ENCODE measurements at regions not wholly inside any gene's neighbourhood (a gene's known extent, or its start where the extent isn't known, plus 50 kb on each side); places are given as distances from the start of the nearest gene placed in this dataset.

- Histone ChIP-seq H3K27me3 (replicated peaks in 1 of 7) (no peaks in the 10 kb centered on the region), H3K36me3 (no peaks in the 10 kb centered on the region), H3K4me3 (no peak overlapping the region), H3K27ac (no peak overlapping the region), H3K4me1 (peaks cover 0 to 7% (median 0%) of the 10 kb centered on the region in 6 donors), H3K9me3 (no peaks in the 10 kb centered on the region)
- 40 to 93% (median 73%) methylated on average over 1 of the region's 1 CpG for WGBS, 5 donors
- TF ChIP-seq POLR2AphosphoS5 (IDR thresholded peaks at IDR 0.05) = no peak
- TF ChIP-seq CTCF (IDR thresholded peaks at IDR 0.05 in 8 of 11, conservative IDR thresholded peaks at IDR 0.05 in 3 of 11) = no peak
- TF ChIP-seq POLR2A (IDR thresholded peaks at IDR 0.05) = no peak
- DNase-seq = no peak
- intact Hi-C loops (cut with DNase I; ENCODE audit: low total_unique reads) = no loop called here
These were observed 237.0 kb upstream of the SLC14A2 start for GRCh38 chr18:45378308-45378707.

GRCh38 chr18:45378933-45379332 is 236.3 kb upstream of the SLC14A2 start:
- H3K36me3 ChIP-seq = no peaks in the 10 kb centered on the region
- peaks cover 0 to under 1% (median 0%) of the 10 kb centered on the region in 6 donors for H3K4me1 ChIP-seq
- DNase-seq = no peak
- no peak overlapping the region for H3K27ac ChIP-seq
- H3K4me3 ChIP-seq = no peak overlapping the region
- no peak for TF ChIP-seq CTCF (IDR thresholded peaks at IDR 0.05 in 8 of 11, conservative IDR thresholded peaks at IDR 0.05 in 3 of 11)
- no peak for TF ChIP-seq POLR2A (IDR thresholded peaks at IDR 0.05)
- TF ChIP-seq POLR2AphosphoS5 (IDR thresholded peaks at IDR 0.05) = no peak
- no peaks in the 10 kb centered on the region for H3K27me3 ChIP-seq (replicated peaks in 1 of 7)
- 81 to 87% (median 84%) methylated on average over 5 of the region's 5 CpGs for WGBS, 5 donors
- intact Hi-C loops (cut with DNase I; ENCODE audit: low total_unique reads) = no loop called here
- H3K9me3 ChIP-seq = no peaks in the 10 kb centered on the region

- H3K27me3 ChIP-seq (replicated peaks in 1 of 7) = peaks cover 0 to 9% (median 1%) of the 10 kb centered on the region in 7 donors
- TF ChIP-seq POLR2A (IDR thresholded peaks at IDR 0.05) = no peak
- TF ChIP-seq CTCF (IDR thresholded peaks at IDR 0.05 in 8 of 11, conservative IDR thresholded peaks at IDR 0.05 in 3 of 11) = no peak
- TF ChIP-seq POLR2AphosphoS5 (IDR thresholded peaks at IDR 0.05) = no peak
- no peaks in the 10 kb centered on the region for H3K9me3 ChIP-seq
- H3K36me3 ChIP-seq = no peaks in the 10 kb centered on the region
- H3K27ac ChIP-seq = no peak overlapping the region
- H3K4me3 ChIP-seq = no peak overlapping the region
- peaks cover 0 to 8% (median 0%) of the 10 kb centered on the region in 6 donors for H3K4me1 ChIP-seq
- 69 to 91% (median 77%) methylated on average over 1 of the region's 1 CpG for WGBS, 5 donors
- no peak for DNase-seq
- intact Hi-C loops (cut with DNase I; ENCODE audit: low total_unique reads) = no loop called here
These were observed 235.4 kb upstream of the SLC14A2 start for GRCh38 chr18:45379903-45380302.

- no peak for DNase-seq
- no peak overlapping the region for H3K4me3 ChIP-seq
- H3K36me3 ChIP-seq = no peaks in the 10 kb centered on the region
- WGBS, 5 donors = 28 to 49% (median 33%) methylated on average over 1 of the region's 1 CpG
- no peaks in the 10 kb centered on the region for H3K9me3 ChIP-seq
- no peak overlapping the region for H3K27ac ChIP-seq
- peaks cover 0 to 10% (median 0%) of the 10 kb centered on the region in 6 donors for H3K4me1 ChIP-seq
- intact Hi-C loops (cut with DNase I; ENCODE audit: low total_unique reads) = no loop called here
- TF ChIP-seq POLR2AphosphoS5 (IDR thresholded peaks at IDR 0.05) (no peak), CTCF (IDR thresholded peaks at IDR 0.05 in 8 of 11, conservative IDR thresholded peaks at IDR 0.05 in 3 of 11) (no peak), POLR2A (IDR thresholded peaks at IDR 0.05) (no peak)
- peaks cover 0 to 13% (median 2%) of the 10 kb centered on the region in 7 donors for H3K27me3 ChIP-seq (replicated peaks in 1 of 7)
These were observed 234.0 kb upstream of the SLC14A2 start for GRCh38 chr18:45381282-45381681.
